Caki2 (cell line): ENCODE measurements at regions not wholly inside any gene's neighbourhood (a gene's known extent, or its start where the extent isn't known, plus 50 kb on each side); places are given as distances from the start of the nearest gene placed in this dataset.
"Not testable (repeated sequence)": the region's sequence is repeated elsewhere in the genome, so short reads cannot be mapped to it uniquely, and the experiment has no call there.

Source experiments
- DNase-seq: peaks from one replicate; pipeline ENCODE4 v3.0.0-alpha.2; 2015; ENCODE audit warnings: low read depth
- in situ Hi-C: cut with HindIII; loops from 2 replicates; pipeline ENCODE4 v1.10.0; 2016; ENCODE audit warnings: low sequenced_read_pairs, low pct_unique_long_range_greater_than_20kb, mixed read lengths

- no peak for DNase-seq
- in situ Hi-C loops: no loop called here
Observed at GRCh38 chr10:78416031-78417011, 382.7 kb downstream of the RPS24 start.

DNA sequence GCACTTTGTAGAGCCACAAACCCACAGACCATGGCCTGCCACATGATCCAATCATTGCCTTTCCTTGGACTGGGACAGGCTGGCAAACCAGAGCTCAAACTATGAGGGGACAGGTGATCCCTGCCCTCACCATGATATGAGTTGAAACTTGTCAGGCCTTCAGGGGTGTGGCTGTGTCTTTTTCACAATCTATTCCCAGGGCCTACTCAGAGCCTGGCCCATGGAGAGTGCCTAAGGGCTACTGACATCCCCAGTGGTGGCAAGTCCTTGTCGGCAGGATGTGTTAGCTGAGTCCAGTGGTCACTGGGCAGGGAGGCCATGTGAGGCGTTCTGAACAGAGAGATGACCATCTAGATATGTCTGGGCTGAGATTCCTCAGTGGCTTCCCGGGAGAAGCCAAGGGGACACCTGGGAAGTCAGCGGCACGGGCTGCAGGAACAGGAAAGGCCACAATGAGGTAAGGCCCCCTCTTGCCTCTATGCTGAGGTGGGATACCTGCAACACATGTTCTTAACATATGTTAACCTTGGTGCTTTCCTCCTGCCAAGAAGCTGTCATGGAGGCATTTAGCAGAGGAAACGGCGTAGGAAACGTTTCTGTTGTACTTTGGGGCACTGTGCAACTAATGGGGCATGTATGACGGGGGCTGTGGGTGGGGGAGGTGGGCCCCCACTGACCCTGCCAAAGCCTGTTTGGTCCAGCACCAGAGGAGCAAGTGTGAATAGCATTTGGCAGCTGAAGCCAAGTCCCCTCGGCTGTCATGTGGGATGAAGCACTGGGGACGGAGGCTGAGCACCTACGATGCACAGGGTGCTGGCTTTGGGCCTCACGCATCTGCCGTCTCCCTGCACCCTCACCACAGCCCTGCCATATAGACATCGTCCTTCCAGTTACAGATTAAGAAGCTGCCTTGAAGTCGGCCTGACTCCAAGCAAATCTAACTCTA is 384.0 kb downstream of the RPS24 start:
- in situ Hi-C loops: no loop called here
- DNase-seq: no peak

- DNase-seq: no peak
- in situ Hi-C loops: no loop called here
Observed at GRCh38 chr10:78419481-78420265, 386.0 kb downstream of the RPS24 start.

DNA sequence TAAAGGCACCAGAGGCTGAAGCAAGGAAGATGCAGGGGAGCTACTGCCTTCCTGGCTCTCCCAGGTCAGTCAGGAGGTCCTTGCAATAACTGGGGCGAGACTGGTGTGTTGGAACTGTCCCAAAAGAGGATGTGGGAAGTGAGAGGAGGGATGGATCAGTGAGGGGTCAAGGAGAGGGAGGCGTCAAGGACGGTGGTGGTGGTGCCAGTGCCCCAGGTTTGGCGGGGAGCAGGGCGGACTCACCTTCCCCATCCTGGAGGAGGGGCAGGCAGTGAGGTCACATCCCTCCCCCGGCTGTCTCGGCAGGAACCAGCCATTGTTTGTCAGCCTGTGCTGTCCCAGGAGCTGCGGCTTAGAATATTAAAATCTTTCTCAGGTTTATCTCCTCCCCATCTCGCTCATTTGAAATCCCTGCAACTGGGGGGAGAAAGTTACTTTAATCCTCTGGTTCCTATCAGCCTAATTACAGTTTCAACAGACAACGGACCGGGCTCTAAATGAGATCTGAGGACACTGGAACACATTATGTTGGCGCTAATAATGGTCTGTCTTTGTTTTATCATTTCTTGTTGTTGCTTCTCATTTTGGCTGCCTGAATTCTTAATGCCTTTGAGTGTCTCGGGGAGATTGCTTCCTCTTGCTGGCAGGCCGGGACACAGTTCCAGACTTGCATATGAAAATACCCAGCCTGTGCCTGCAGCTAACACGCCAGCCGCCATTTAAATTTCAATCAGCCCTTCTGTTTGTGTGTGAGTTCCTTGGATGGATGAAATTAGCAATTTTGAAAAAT is 387.5 kb downstream of the RPS24 start:
- DNase-seq: no peak
- in situ Hi-C loops: no loop called here

- DNase-seq, in situ Hi-C loops: not testable (repeated sequence)
Observed at GRCh38 chr10:78424050-78424449, 390.4 kb downstream of the RPS24 start.

DNA sequence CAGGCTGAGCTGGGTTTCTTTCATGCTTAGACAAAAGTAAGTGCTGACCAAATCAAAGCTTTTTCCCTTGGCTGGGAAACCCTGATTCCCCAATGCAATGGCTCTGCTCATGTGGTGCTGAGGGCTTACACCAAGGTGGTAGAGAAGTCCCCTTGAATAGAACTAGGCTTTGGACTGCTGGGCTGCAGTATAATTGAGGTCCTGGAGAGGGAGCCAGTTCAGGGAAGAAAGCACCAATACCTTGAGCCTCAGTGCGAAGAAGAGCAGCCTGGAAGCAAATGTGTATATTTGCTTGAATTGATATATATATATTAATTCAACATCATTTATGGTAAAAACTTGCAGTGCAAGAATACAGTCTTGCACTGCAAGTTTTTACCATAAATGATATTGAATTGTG is 391.1 kb downstream of the RPS24 start:
- DNase-seq: peak; percentile 18
- in situ Hi-C loops: no loop called here

DNA sequence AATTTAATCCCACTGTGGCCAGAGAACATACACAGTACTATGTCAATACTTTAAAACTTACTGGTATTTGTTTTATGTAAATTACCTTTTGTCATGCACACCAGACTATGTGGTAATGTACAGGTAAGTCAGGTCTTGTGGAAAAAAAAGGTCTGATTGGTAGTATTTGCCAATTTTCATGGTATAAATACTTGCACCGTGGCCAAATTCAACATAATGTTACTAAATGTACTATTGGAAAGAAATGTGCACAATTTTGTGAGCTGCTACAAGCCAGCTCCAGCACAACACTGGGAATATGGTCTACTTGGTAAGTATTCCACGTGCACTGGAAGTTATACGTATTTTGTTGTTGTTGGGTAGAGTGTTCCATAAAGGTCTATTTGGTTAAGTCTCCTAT is 392.5 kb downstream of the RPS24 start:
- in situ Hi-C loops: no loop called here
- DNase-seq: no peak

GRCh38 chr10:78427497-78428031 is 393.9 kb downstream of the RPS24 start:
- no peak for DNase-seq
- in situ Hi-C loops: no loop called here

GRCh38 chr10:78428579-78428978 is 394.9 kb downstream of the RPS24 start:
- in situ Hi-C loops: no loop called here
- no peak for DNase-seq

- in situ Hi-C loops: no loop called here
- DNase-seq: no peak
Observed at GRCh38 chr10:78429984-78430383, 396.3 kb downstream of the RPS24 start.

DNA sequence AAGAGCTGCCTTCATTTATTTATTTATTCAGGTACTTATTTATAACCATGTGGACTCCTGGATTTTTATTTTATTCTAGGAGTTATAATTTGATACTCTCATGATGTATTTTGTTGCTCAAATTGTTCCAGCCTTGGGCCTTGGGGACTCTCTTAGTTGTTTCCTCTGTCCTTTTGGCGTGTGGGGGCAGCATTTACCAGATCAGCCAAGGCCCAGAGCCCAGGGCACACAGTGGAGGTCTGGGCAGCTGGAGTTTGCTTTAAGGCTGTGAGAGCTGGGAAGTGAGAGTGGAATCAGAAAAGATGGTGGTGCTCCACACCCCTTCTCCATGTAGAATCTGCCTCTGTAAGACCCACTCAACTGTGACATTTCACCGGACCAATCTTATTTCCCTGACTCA is 398.9 kb downstream of the RPS24 start:
- peak; percentile 30 for DNase-seq
- in situ Hi-C loops: no loop called here

DNA sequence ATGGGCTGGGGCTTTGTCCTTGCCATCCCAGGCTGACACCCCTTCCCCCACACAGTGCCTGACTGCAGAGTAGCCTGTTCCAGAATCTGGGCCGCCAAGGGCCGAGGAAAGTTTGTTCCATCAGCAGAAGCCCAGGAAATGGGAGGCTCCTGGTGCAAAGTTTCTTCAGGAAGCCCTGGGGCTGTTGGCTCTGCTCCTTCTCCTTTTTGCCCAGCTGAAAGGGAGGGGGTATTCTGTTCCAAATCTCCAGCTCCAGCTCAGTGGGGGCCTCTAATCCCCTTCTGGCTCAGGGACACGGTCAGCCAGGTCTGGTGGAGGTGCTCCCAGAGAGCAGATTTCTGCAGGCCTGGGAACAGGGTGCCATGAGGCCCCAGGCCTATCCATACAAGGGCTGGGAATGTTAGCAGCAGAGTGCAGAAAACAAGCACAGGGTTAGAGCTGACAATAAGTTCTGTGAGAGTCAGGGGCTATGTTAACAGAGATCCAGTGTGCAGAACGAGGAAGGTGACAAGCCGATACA is 399.5 kb downstream of the RPS24 start:
- in situ Hi-C loops: no loop called here
- DNase-seq: no peak

- in situ Hi-C loops: no loop called here
Observed at GRCh38 chr10:78433766-78434535, 400.3 kb downstream of the RPS24 start.

GRCh38 chr10:78434886-78435285 is 401.2 kb downstream of the RPS24 start:
- in situ Hi-C loops: no loop called here
- no peak for DNase-seq

More at GRCh38 chr10:78433766-78434535, 400.3 kb downstream of the RPS24 start:
- DNase-seq: peak; percentile 19

DNA sequence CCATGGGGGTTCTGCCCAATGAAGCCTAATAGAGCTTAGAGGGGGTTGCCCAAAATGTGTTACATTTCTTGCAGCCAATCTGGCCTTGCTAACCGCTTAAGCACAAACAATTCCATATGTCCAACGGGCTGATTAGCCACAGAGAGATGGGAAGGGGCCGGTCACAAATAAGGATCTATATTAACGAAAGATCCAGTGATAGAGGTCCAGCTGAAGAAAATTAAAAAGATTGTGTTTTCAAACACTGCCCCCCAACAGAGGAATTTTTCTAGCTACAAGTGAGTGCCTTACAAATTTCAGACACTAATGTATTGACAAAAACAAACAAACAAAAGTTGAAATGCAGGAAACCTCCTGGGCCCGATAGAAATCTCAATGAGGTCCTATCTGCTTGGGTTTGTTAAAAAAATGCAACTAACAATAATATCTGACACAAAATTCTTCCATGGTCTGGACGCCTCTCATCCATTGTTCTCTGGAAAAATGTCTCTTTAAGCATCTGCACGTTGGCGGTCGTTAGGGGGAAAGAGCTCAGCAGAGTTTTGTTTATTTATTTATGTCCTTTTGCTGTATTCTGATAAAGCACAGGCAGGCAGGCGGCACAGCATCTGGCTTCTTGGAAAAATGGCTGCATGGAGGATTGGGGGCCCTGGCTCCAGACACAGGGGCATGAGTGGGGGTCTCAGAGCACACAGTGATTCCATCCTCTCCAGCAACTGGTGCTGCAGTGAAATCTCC is 402.0 kb downstream of the RPS24 start:
- DNase-seq: no peak
- in situ Hi-C loops: no loop called here

DNA sequence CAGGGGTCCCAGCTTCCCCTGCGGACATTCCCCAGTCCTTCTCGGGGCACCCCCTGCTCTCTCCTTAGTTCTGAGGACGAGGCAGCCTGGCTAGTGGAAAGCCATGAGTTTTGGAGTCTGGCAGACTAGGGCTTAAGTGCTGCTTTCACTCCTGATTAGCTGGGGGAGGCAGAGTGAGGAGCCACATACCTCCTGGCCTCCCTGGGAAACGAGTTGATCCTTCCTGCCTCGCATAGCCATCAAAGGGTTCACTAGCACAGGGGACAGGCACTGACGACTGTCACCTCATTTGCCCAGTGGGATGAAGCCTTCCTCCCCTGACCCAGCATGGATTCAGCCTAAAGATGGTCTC is 402.5 kb downstream of the RPS24 start:
- DNase-seq: no peak
- in situ Hi-C loops: no loop called here
